HEK293 (cell line): ENCODE measurements at regions not wholly inside any gene's neighbourhood (a gene's known extent, or its start where the extent isn't known, plus 50 kb on each side); places are given as distances from the start of the nearest gene placed in this dataset.
"Not testable (repeated sequence)": the region's sequence is repeated elsewhere in the genome, so short reads cannot be mapped to it uniquely, and the experiment has no call there.

Experiments
- CTCF ChIA-PET: fragments of 350-600 bp; formaldehyde crosslinking; extraction: SDS; loops from one replicate; lab custom pipeline; 2021; ENCODE audit warnings: antibody characterized with exemption; lab: Yijun Ruan, JAX
- POLR2A ChIA-PET: fragments of 300-600 bp; formaldehyde crosslinking; extraction: SDS; loops from one replicate; lab custom pipeline; 2020; ENCODE audit warnings: antibody characterized with exemption, inconsistent platforms; lab: Yijun Ruan, JAX
- H3K27ac ChIP-seq: fragments of 200-500 bp; sonication (Bioruptor generic); 2 replicates; pipeline ENCODE4 v1.5.1; 2014; ENCODE audit warnings: low read depth, low read length, control low read depth, inconsistent platforms; ENCODE audit errors: extremely low read depth
- H3K36me3 ChIP-seq, 2 experiments: fragments of 200-500 bp in 1 of 2; sonication (Bioruptor generic) in 1 of 2; 1 replicate in 1 of 2; 2 replicates in 1 of 2; pipeline ENCODE4 v1.5.1; 2014 to 2017; ENCODE audit warnings: inconsistent platforms in 2 of 2, low read length in 2 of 2; ENCODE audit not compliant: control insufficient read depth in 2 of 2, insufficient read depth in 1 of 2
- H3K4me1 ChIP-seq: fragments of 200-500 bp; sonication (Bioruptor generic); 2 replicates; pipeline ENCODE4 v1.5.1; 2014; ENCODE audit warnings: mild to moderate bottlenecking, low read length, inconsistent platforms; ENCODE audit not compliant: control insufficient read depth, insufficient read depth
- H3K4me3 ChIP-seq: 2 replicates; pipeline ENCODE4 v1.5.1; 2011; ENCODE audit warnings: low read depth, mild to moderate bottlenecking, control low read depth, low read length, moderate library complexity
- H3K9me3 ChIP-seq: fragments of 200-500 bp; sonication (Bioruptor generic); 2 replicates; pipeline ENCODE4 v1.5.1; 2014; ENCODE audit warnings: low read depth, low read length, inconsistent platforms; ENCODE audit not compliant: control insufficient read depth, insufficient read depth
- HOXA7 ChIP-seq: sonication (generic); formaldehyde crosslinking; IDR thresholded peaks from 2 replicates; pipeline ENCODE4 v1.8.1; 2022; ENCODE audit warnings: missing genetic modification reagents, borderline replicate concordance
- KLF7 ChIP-seq: fragments of 450-650 bp; formaldehyde crosslinking; IDR thresholded peaks from 2 replicates; pipeline ENCODE4 v1.5.1; 2016; ENCODE audit warnings: missing biosample characterization, missing genetic modification characterization, borderline replicate concordance
- ZEB2 ChIP-seq: fragments of 450-650 bp; formaldehyde crosslinking; IDR thresholded peaks from 2 replicates; pipeline ENCODE4 v1.5.1; 2016; ENCODE audit warnings: missing biosample characterization, missing genetic modification characterization
- ZFP41 ChIP-seq: fragments of 450-650 bp; formaldehyde crosslinking; IDR thresholded peaks from 2 replicates; pipeline ENCODE4 v1.5.1; 2016; ENCODE audit warnings: missing biosample characterization, missing genetic modification characterization, borderline replicate concordance
- ZNF155 ChIP-seq: fragments of 450-650 bp; formaldehyde crosslinking; IDR thresholded peaks from 2 replicates; pipeline ENCODE4 v1.5.1; 2016; ENCODE audit warnings: missing biosample characterization, missing genetic modification characterization
- ZNF157 ChIP-seq: fragments of 450-650 bp; formaldehyde crosslinking; IDR thresholded peaks from 2 replicates; pipeline ENCODE4 v1.5.1; 2016; ENCODE audit warnings: missing biosample characterization, missing genetic modification characterization
- ZNF16 ChIP-seq: fragments of 450-650 bp; formaldehyde crosslinking; IDR thresholded peaks from 2 replicates; pipeline ENCODE4 v1.5.1; 2016; ENCODE audit warnings: low read depth, missing biosample characterization, missing genetic modification characterization
- ZNF292 ChIP-seq: fragments of 450-650 bp; formaldehyde crosslinking; IDR thresholded peaks from 2 replicates; pipeline ENCODE4 v1.5.1; 2016; ENCODE audit warnings: low read depth, missing biosample characterization, missing genetic modification characterization, borderline replicate concordance
- ZNF341 ChIP-seq: fragments of 450-650 bp; formaldehyde crosslinking; IDR thresholded peaks from 2 replicates; pipeline ENCODE4; 2016; ENCODE audit warnings: low read depth, missing biosample characterization, missing genetic modification characterization
- ZNF354C ChIP-seq: fragments of 450-650 bp; formaldehyde crosslinking; IDR thresholded peaks from 2 replicates; pipeline ENCODE4 v1.5.1; 2016; ENCODE audit warnings: missing biosample characterization, missing genetic modification characterization, low read depth, borderline replicate concordance
- ZNF404 ChIP-seq: fragments of 450-650 bp; formaldehyde crosslinking; IDR thresholded peaks from 2 replicates; pipeline ENCODE4 v1.5.1; 2017; ENCODE audit warnings: missing biosample characterization, missing genetic modification characterization
- ZNF423 ChIP-seq: fragments of 450-650 bp; formaldehyde crosslinking; IDR thresholded peaks from 2 replicates; pipeline ENCODE4 v1.5.1; 2016; ENCODE audit warnings: missing biosample characterization, missing genetic modification characterization
- ZNF585B ChIP-seq: fragments of 450-650 bp; formaldehyde crosslinking; IDR thresholded peaks from 2 replicates; pipeline ENCODE4 v1.5.1; 2016; ENCODE audit warnings: missing biosample characterization, missing genetic modification characterization
- ZNF624 ChIP-seq: fragments of 450-650 bp; formaldehyde crosslinking; IDR thresholded peaks from 2 replicates; pipeline ENCODE4 v1.5.1; 2017; ENCODE audit warnings: missing biosample characterization, missing genetic modification characterization
- ZNF76 ChIP-seq: fragments of 450-650 bp; formaldehyde crosslinking; IDR thresholded peaks from 2 replicates; pipeline ENCODE4; 2016; ENCODE audit warnings: low read depth, missing biosample characterization, missing genetic modification characterization, borderline replicate concordance
- TF ChIP-seq, protein P1 (sequence below): fragments of 450-650 bp; formaldehyde crosslinking; IDR thresholded peaks from 2 replicates; pipeline ENCODE4 v1.5.1; 2017; ENCODE audit warnings: missing biosample characterization, missing genetic modification characterization
- TF ChIP-seq, protein P2 (sequence below): IDR thresholded peaks from 2 replicates; pipeline ENCODE4 v1.6.1; 2011; ENCODE audit warnings: mild to moderate bottlenecking, low read depth, low read length, borderline replicate concordance
- TF ChIP-seq, protein P3 (sequence below): fragments of 450-650 bp; IDR thresholded peaks from 2 replicates; pipeline ENCODE4 v1.5.1; 2018; ENCODE audit warnings: missing biosample characterization, mild to moderate bottlenecking, missing genetic modification characterization
- TF ChIP-seq, protein P4 (sequence below): fragments of 450-650 bp; formaldehyde crosslinking; IDR thresholded peaks from 2 replicates; pipeline ENCODE4 v1.5.1; 2016; ENCODE audit warnings: missing biosample characterization, missing genetic modification characterization
- TF ChIP-seq, protein P5 (sequence below): fragments of 450-650 bp; formaldehyde crosslinking; IDR thresholded peaks from 2 replicates; pipeline ENCODE4 v1.5.1; 2016; ENCODE audit warnings: missing biosample characterization, missing genetic modification characterization
- TF ChIP-seq, protein P6 (sequence below): fragments of 450-650 bp; formaldehyde crosslinking; IDR thresholded peaks from 2 replicates; pipeline ENCODE4 v1.5.1; 2016; ENCODE audit warnings: missing biosample characterization, missing genetic modification characterization

DNA sequence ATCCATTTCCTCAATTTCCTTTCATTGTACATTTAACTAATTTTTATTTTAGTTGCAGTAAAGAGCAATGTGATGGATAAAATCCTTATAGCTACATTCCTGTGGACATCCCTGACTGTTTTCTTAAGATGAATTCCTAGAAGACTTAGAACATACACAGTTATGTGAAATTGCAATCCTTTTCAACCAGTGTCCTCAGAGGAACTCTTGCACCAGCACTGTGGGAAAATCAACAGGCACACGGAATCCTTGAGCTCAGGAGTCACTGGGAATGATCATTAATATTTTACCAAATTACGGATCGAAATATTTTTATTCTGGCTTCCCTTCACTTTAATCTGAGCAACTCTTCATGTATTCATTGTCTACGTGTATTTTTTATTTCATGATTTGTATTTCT, 901.9 kb upstream of the WWC1 start (continued):
- TF ChIP-seq ZNF292 (tag by site-specific recombination): no peak
- TF ChIP-seq, protein P1, sequence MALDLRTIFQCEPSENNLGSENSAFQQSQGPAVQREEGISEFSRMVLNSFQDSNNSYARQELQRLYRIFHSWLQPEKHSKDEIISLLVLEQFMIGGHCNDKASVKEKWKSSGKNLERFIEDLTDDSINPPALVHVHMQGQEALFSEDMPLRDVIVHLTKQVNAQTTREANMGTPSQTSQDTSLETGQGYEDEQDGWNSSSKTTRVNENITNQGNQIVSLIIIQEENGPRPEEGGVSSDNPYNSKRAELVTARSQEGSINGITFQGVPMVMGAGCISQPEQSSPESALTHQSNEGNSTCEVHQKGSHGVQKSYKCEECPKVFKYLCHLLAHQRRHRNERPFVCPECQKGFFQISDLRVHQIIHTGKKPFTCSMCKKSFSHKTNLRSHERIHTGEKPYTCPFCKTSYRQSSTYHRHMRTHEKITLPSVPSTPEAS: no peak
- TF ChIP-seq ZNF76 (tag by site-specific recombination): no peak
- no peak for TF ChIP-seq KLF7 (tag by site-specific recombination)
- TF ChIP-seq ZFP41 (tag by site-specific recombination): no peak
- TF ChIP-seq ZNF16 (tag by site-specific recombination): no peak

DNA sequence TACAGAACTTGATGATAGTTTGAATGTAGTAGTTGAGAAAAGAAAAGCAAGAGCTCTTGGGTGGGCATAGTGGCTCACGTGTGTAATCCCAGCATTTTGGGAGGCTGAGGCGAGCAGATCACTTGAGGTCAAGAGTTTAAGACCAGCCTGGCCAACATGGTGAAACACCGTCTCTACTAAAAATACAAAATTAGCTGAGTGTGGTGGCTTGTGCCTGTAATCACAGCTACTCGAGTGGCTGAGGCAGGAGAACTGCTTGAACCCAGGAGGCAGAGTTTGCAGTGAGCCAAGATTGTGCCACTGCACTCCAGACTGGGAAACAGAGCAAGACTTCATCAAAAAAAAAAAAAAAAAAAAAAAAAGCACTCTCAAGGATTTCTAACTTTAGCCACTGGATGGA, 900.2 kb upstream of the WWC1 start:
- POLR2A ChIA-PET: interaction anchor here (0.7 kb wide), 1 partner anchor 867 kb away, joined by 6 read pairs; no protein-coding TSS in a partner anchor
- CTCF ChIA-PET, H3K4me1 ChIP-seq, H3K9me3 ChIP-seq, H3K36me3 ChIP-seq, H3K4me3 ChIP-seq, H3K27ac ChIP-seq: not testable (repeated sequence)

DNA sequence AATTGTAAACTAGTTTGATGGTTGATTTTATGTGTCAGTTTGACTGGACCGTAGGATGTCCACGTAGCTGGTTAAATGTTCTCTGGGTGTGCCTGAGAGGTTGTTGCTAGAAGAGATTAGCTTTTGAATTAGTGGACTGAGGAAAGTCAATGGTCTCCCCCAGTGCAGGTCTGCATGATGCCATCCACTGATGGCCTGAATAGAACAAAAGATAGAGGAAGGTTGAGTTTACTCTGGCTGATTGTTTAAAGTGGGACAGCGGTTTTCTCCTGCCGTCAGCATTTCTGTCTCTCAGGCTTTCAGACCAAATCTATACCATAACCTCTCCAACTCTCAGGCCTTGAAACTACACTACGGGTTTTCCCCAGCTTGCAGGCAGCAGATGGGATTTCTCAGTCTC, 899.2 kb upstream of the WWC1 start:
- no peak overlapping the region for H3K4me3 ChIP-seq
- CTCF ChIA-PET: no interaction called here
- H3K9me3 ChIP-seq: no peaks in the 10 kb centered on the region
- POLR2A ChIA-PET: no interaction called here
- no peaks in the 10 kb centered on the region for H3K36me3 ChIP-seq
- TF ChIP-seq, protein P2, sequence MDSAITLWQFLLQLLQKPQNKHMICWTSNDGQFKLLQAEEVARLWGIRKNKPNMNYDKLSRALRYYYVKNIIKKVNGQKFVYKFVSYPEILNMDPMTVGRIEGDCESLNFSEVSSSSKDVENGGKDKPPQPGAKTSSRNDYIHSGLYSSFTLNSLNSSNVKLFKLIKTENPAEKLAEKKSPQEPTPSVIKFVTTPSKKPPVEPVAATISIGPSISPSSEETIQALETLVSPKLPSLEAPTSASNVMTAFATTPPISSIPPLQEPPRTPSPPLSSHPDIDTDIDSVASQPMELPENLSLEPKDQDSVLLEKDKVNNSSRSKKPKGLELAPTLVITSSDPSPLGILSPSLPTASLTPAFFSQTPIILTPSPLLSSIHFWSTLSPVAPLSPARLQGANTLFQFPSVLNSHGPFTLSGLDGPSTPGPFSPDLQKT: no peak
- TF ChIP-seq ZEB2 (tag by site-specific recombination) (no peak), ZNF423 (tag by site-specific recombination) (no peak), ZNF155 (tag by site-specific recombination) (no peak), HOXA7 (CRISPR knock-in tag) (no peak), ZNF624 (tag by site-specific recombination) (no peak), ZNF157 (tag by site-specific recombination) (no peak), ZNF585B (tag by site-specific recombination) (no peak), ZNF354C (no peak), ZNF404 (tag by site-specific recombination) (no peak), ZNF341 (no peak)
- TF ChIP-seq, protein P3, sequence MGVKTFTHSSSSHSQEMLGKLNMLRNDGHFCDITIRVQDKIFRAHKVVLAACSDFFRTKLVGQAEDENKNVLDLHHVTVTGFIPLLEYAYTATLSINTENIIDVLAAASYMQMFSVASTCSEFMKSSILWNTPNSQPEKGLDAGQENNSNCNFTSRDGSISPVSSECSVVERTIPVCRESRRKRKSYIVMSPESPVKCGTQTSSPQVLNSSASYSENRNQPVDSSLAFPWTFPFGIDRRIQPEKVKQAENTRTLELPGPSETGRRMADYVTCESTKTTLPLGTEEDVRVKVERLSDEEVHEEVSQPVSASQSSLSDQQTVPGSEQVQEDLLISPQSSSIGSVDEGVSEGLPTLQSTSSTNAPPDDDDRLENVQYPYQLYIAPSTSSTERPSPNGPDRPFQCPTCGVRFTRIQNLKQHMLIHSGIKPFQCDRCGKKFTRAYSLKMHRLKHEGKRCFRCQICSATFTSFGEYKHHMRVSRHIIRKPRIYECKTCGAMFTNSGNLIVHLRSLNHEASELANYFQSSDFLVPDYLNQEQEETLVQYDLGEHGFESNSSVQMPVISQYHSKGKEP (tag by site-specific recombination): no peak
- TF ChIP-seq, protein P4, sequence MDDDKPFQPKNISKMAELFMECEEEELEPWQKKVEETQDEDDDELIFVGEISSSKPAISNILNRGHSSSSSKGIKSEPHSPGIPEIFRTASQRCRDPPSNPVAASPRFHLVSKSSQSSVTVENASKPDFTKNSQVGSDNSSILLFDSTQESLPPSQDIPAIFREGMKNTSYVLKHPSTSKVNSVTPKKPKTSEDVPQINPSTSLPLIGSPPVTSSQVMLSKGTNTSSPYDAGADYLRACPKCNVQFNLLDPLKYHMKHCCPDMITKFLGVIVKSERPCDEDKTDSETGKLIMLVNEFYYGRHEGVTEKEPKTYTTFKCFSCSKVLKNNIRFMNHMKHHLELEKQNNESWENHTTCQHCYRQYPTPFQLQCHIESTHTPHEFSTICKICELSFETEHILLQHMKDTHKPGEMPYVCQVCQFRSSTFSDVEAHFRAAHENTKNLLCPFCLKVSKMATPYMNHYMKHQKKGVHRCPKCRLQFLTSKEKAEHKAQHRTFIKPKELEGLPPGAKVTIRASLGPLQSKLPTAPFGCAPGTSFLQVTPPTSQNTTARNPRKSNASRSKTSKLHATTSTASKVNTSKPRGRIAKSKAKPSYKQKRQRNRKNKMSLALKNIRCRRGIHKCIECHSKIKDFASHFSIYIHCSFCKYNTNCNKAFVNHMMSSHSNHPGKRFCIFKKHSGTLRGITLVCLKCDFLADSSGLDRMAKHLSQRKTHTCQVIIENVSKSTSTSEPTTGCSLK (tag by site-specific recombination): no peak
- TF ChIP-seq, protein P5, sequence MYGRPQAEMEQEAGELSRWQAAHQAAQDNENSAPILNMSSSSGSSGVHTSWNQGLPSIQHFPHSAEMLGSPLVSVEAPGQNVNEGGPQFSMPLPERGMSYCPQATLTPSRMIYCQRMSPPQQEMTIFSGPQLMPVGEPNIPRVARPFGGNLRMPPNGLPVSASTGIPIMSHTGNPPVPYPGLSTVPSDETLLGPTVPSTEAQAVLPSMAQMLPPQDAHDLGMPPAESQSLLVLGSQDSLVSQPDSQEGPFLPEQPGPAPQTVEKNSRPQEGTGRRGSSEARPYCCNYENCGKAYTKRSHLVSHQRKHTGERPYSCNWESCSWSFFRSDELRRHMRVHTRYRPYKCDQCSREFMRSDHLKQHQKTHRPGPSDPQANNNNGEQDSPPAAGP (tag by site-specific recombination): no peak
- TF ChIP-seq, protein P6, sequence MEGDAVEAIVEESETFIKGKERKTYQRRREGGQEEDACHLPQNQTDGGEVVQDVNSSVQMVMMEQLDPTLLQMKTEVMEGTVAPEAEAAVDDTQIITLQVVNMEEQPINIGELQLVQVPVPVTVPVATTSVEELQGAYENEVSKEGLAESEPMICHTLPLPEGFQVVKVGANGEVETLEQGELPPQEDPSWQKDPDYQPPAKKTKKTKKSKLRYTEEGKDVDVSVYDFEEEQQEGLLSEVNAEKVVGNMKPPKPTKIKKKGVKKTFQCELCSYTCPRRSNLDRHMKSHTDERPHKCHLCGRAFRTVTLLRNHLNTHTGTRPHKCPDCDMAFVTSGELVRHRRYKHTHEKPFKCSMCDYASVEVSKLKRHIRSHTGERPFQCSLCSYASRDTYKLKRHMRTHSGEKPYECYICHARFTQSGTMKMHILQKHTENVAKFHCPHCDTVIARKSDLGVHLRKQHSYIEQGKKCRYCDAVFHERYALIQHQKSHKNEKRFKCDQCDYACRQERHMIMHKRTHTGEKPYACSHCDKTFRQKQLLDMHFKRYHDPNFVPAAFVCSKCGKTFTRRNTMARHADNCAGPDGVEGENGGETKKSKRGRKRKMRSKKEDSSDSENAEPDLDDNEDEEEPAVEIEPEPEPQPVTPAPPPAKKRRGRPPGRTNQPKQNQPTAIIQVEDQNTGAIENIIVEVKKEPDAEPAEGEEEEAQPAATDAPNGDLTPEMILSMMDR (tag by site-specific recombination): no peak
- no peaks in the 10 kb centered on the region for H3K4me1 ChIP-seq
- no peak overlapping the region for H3K27ac ChIP-seq
